Left lung (tissue), 4 donors: ENCODE measurements at regions not wholly inside any gene's neighbourhood (a gene's known extent, or its start where the extent isn't known, plus 50 kb on each side); places are given as distances from the start of the nearest gene placed in this dataset.

Experiments
- ATAC-seq: fragments of 200-7000 bp; cut with Tn5 transposase; one replicate; pipeline ENCODE4 v1.9.1; 2020; ENCODE audit warnings: moderate library complexity
- DNase-seq, 4 donors: peaks; one replicate each; pipeline ENCODE4 v3.0.0-alpha.2; 2013 to 2020
- H3K27ac ChIP-seq, 2 donors: fragments of 200-600 bp; sonication (generic) in 1 of 2; one replicate each; pipeline versions ENCODE4 v1.5.0 to v1.8.0; 2020 to 2021
- H3K27me3 ChIP-seq, 2 donors: fragments of 200-600 bp; sonication (generic) in 1 of 2; one replicate each; pipeline versions ENCODE4 v1.5.0 to v1.8.0; 2020 to 2021
- H3K36me3 ChIP-seq, 2 donors: fragments of 200-600 bp; sonication (generic) in 1 of 2; one replicate each; pipeline versions ENCODE4 v1.5.0 to v1.8.0; 2020 to 2021
- H3K4me1 ChIP-seq, 2 donors: fragments of 200-600 bp; one replicate each; pipeline ENCODE4 v1.8.0; 2021
- H3K4me3 ChIP-seq, 2 donors: fragments of 200-600 bp; sonication (generic) in 1 of 2; one replicate each; pipeline versions ENCODE4 v1.5.0 to v1.8.0; 2020 to 2021; ENCODE audit warnings: mild to moderate bottlenecking in 1 of 2
- H3K9me3 ChIP-seq, 2 donors: fragments of 200-600 bp; sonication (generic) in 1 of 2; one replicate each; pipeline versions ENCODE4 v1.5.0 to v1.8.0; 2020 to 2021
- CTCF ChIP-seq, 2 donors: fragments of 200-600 bp; sonication (generic) in 1 of 2; IDR thresholded peaks; one replicate each; pipeline versions ENCODE4 v1.5.0 to v1.8.0; 2021; ENCODE audit warnings: antibody characterized with exemption in 2 of 2
- intact Hi-C, 2 donors: fragments of 100-400 bp; cut with DNase I; formaldehyde crosslinking; loops; one replicate each; pipeline versions ENCODE4 v1.11.2 to v1.14.2; 2022
- donor health status: DM: no; HTN: yes; CAD: no.
- donor health status: DM: no; HTN: no; CAD: no.

GRCh38 chr17:70373369-70373768 is 204.0 kb downstream of the KCNJ2 start:
- Histone ChIP-seq H3K4me3 (no peak overlapping the region), H3K27ac (no peak overlapping the region), H3K4me1 (peaks cover 5 to 16% of the 10 kb centered on the region in 2 donors), H3K9me3 (no peaks in the 10 kb centered on the region), H3K27me3 (no peaks in the 10 kb centered on the region), H3K36me3 (no peaks in the 10 kb centered on the region)
- TF ChIP-seq CTCF (IDR thresholded peaks at IDR 0.05) = no peak
- DNase-seq (no peak), ATAC-seq (no peak)
- intact Hi-C loops = no loop called here

- intact Hi-C loops = no loop called here
- no peak for ATAC-seq
- Histone ChIP-seq H3K9me3 (no peaks in the 10 kb centered on the region), H3K27me3 (no peaks in the 10 kb centered on the region), H3K4me1 (peaks cover 5 to 16% of the 10 kb centered on the region in 2 donors), H3K4me3 (no peak overlapping the region), H3K36me3 (no peaks in the 10 kb centered on the region), H3K27ac (no peak overlapping the region)
- no peak for DNase-seq
- no peak for TF ChIP-seq CTCF (IDR thresholded peaks at IDR 0.05)
Observed at GRCh38 chr17:70374496-70374895, 205.2 kb downstream of the KCNJ2 start.

- Histone ChIP-seq H3K4me1 (peaks cover 5 to 16% of the 10 kb centered on the region in 2 donors), H3K4me3 (no peak overlapping the region), H3K36me3 (no peaks in the 10 kb centered on the region), H3K27me3 (no peaks in the 10 kb centered on the region), H3K9me3 (no peaks in the 10 kb centered on the region), H3K27ac (no peak overlapping the region)
- ATAC-seq (peak; percentile 44), DNase-seq (no peak)
- intact Hi-C loops = no loop called here
- no peak for TF ChIP-seq CTCF (IDR thresholded peaks at IDR 0.05)
Observed at GRCh38 chr17:70375406-70375805, 206.1 kb downstream of the KCNJ2 start.

GRCh38 chr17:70375813-70376770 is 206.8 kb downstream of the KCNJ2 start:
- Histone ChIP-seq H3K4me3 (no peak overlapping the region), H3K9me3 (no peaks in the 10 kb centered on the region), H3K27me3 (no peaks in the 10 kb centered on the region), H3K4me1 (peaks cover 5 to 16% of the 10 kb centered on the region in 2 donors), H3K36me3 (no peaks in the 10 kb centered on the region), H3K27ac (no peak overlapping the region)
- TF ChIP-seq CTCF (IDR thresholded peaks at IDR 0.05) = no peak
- DNase-seq (no peak), ATAC-seq (peak; percentile 90)
- intact Hi-C loops = no loop called here

- DNase-seq = no peak
- Histone ChIP-seq H3K9me3 (no peaks in the 10 kb centered on the region), H3K36me3 (no peaks in the 10 kb centered on the region), H3K27me3 (no peaks in the 10 kb centered on the region), H3K4me1 (peaks cover 5 to 16% of the 10 kb centered on the region in 2 donors), H3K27ac (no peak overlapping the region), H3K4me3 (no peak overlapping the region)
- no peak for TF ChIP-seq CTCF (IDR thresholded peaks at IDR 0.05)
- no peak for ATAC-seq
- intact Hi-C loops = no loop called here
Observed at GRCh38 chr17:70377654-70378053, 208.3 kb downstream of the KCNJ2 start.
